IMR-90 (cell line): ENCODE measurements at regions not wholly inside any gene's neighbourhood (a gene's known extent, or its start where the extent isn't known, plus 50 kb on each side); places are given as distances from the start of the nearest gene placed in this dataset.
A peak's percentile ranks its signal among the peaks of the same experiment; 100 is the strongest.

Experiments
- ATAC-seq: fragments of 200-7000 bp; cut with Tn5 transposase; 2 replicates; pipeline ENCODE4 v1.9.1; 2020; ENCODE audit warnings: low read depth, mild to moderate bottlenecking, moderate library complexity
- BruUV-seq: library from RNA; stranded (reverse); fragments of 400-500 nt; replicated peaks from 2 replicates; lab custom pipeline; 2021; lab: Mats Ljungman, UMichigan
- CTCF ChIA-PET: fragments of 300-600 bp; formaldehyde crosslinking; extraction: SDS; loops from one replicate; lab custom pipeline; 2021; ENCODE audit warnings: antibody characterized with exemption; lab: Yijun Ruan, JAX
- POLR2A ChIA-PET: fragments of 300-600 bp; sonication (Branson Sonifier 250); formaldehyde crosslinking; loops from one replicate; lab custom pipeline; 2022; ENCODE audit warnings: antibody characterized with exemption; ENCODE audit not compliant: unreplicated experiment; lab: Charles Lee
- DNase-seq: peaks from one replicate; pipeline ENCODE4 v3.0.0; 2013
- H2AFZ ChIP-seq: replicated peaks from 2 replicates; pipeline ENCODE3; 2013; ENCODE audit warnings: low read length, mild to moderate bottlenecking; ENCODE audit not compliant: poor library complexity
- H2AK5ac ChIP-seq: 2 replicates; pipeline ENCODE4 v1.6.1; 2013; ENCODE audit warnings: low read depth, low read length, inconsistent platforms
- H2AK9ac ChIP-seq: replicated peaks from 2 replicates; pipeline ENCODE3; 2013; ENCODE audit warnings: mild to moderate bottlenecking, low read depth, low read length, moderate library complexity; ENCODE audit not compliant: poor library complexity
- H2BK120ac ChIP-seq: 2 replicates; pipeline ENCODE4 v1.6.1; 2013; ENCODE audit warnings: low read depth, low read length, inconsistent platforms
- H2BK15ac ChIP-seq: 3 replicates; pipeline ENCODE4 v1.6.1; 2013; ENCODE audit warnings: low read depth, low read length, inconsistent platforms
- H2BK20ac ChIP-seq: 2 replicates; pipeline ENCODE4 v1.6.1; 2013; ENCODE audit warnings: low read depth, mild to moderate bottlenecking, inconsistent platforms, low read length, moderate library complexity
- H2BK5ac ChIP-seq: 2 replicates; pipeline ENCODE4 v1.6.1; 2013; ENCODE audit warnings: mild to moderate bottlenecking, low read depth, low read length, inconsistent platforms; ENCODE audit not compliant: poor library complexity, severe bottlenecking
- H3K14ac ChIP-seq: replicated peaks from 2 replicates; pipeline ENCODE4 v1.6.1; 2013; ENCODE audit warnings: low read depth, low read length, inconsistent platforms
- H3K18ac ChIP-seq: 2 replicates; pipeline ENCODE4 v1.6.1; 2013; ENCODE audit warnings: low read depth, low read length, control low read depth
- H3K23ac ChIP-seq: 2 replicates; pipeline ENCODE4 v1.6.1; 2013; ENCODE audit warnings: low read depth, low read length, inconsistent platforms
- H3K27ac ChIP-seq: 2 replicates; pipeline ENCODE4 v1.5.1; 2013; ENCODE audit warnings: mild to moderate bottlenecking, control low read depth, low read length; ENCODE audit not compliant: insufficient read depth
- H3K27me3 ChIP-seq: 2 replicates; pipeline ENCODE4 v1.6.1; 2013; ENCODE audit warnings: low read length; ENCODE audit not compliant: control insufficient read depth, insufficient read depth
- H3K36me3 ChIP-seq: 2 replicates; pipeline ENCODE4 v1.6.1; 2013; ENCODE audit warnings: low read length, mixed read lengths; ENCODE audit not compliant: control insufficient read depth, insufficient read depth
- H3K4ac ChIP-seq: 2 replicates; pipeline ENCODE4 v1.6.1; 2013; ENCODE audit warnings: low read depth, low read length, inconsistent platforms
- H3K4me1 ChIP-seq: 2 replicates; pipeline ENCODE4 v1.6.1; 2013; ENCODE audit warnings: low read length, mixed read lengths; ENCODE audit not compliant: control insufficient read depth, insufficient read depth
- H3K4me2 ChIP-seq: 2 replicates; pipeline ENCODE4 v1.6.1; 2013; ENCODE audit warnings: low read depth, mild to moderate bottlenecking, control low read depth, low read length, moderate library complexity
- H3K4me3 ChIP-seq: 2 replicates; pipeline ENCODE4 v1.5.1; 2013; ENCODE audit warnings: low read depth, mild to moderate bottlenecking, control low read depth, low read length, moderate library complexity; ENCODE audit not compliant: insufficient read depth
- H3K56ac ChIP-seq: 2 replicates; pipeline ENCODE4 v1.6.1; 2013; ENCODE audit warnings: low read length, inconsistent platforms; ENCODE audit not compliant: insufficient read depth; ENCODE audit errors: extremely low read depth
- H3K79me1 ChIP-seq, 2 experiments: 2 replicates each; pipeline ENCODE4 v1.6.1; 2013; ENCODE audit warnings: low read length in 2 of 2, inconsistent platforms in 1 of 2, low read depth in 1 of 2
- H3K9ac ChIP-seq: 2 replicates; pipeline ENCODE4 v1.6.1; 2013; ENCODE audit warnings: low read depth, low read length, control low read depth
- H3K9me1 ChIP-seq: 2 replicates; pipeline ENCODE4 v1.6.1; 2013; ENCODE audit warnings: low read length, inconsistent platforms; ENCODE audit not compliant: insufficient read depth
- H3K9me3 ChIP-seq: 2 replicates; pipeline ENCODE4 v1.6.1; 2013; ENCODE audit warnings: low read length; ENCODE audit not compliant: control insufficient read depth, insufficient read depth
- H4K20me1 ChIP-seq: 2 replicates; pipeline ENCODE4 v1.6.1; 2013; ENCODE audit warnings: low read length, inconsistent platforms; ENCODE audit not compliant: insufficient read depth
- H4K5ac ChIP-seq: 2 replicates; pipeline ENCODE4 v1.6.1; 2013; ENCODE audit warnings: mild to moderate bottlenecking, low read depth, low read length, control low read depth
- H4K8ac ChIP-seq, 2 experiments: 2 replicates each; pipeline ENCODE4 v1.6.1; 2013; ENCODE audit warnings: low read depth in 2 of 2, low read length in 2 of 2, control low read depth in 1 of 2, inconsistent platforms in 1 of 2
- H4K91ac ChIP-seq: 2 replicates; pipeline ENCODE4 v1.6.1; 2013; ENCODE audit warnings: low read depth, low read length, inconsistent platforms; ENCODE audit not compliant: insufficient read depth
- BHLHE40 ChIP-seq: fragments of 150-350 bp; IDR thresholded peaks from 2 replicates; pipeline ENCODE4 v1.6.1; 2016; ENCODE audit warnings: mild to moderate bottlenecking, low read depth, low read length
- CHD1 ChIP-seq: IDR thresholded peaks from 2 replicates; pipeline ENCODE4 v1.6.1; 2012; ENCODE audit warnings: low read depth, low read length, improper control_type of control experiment
- CTCF ChIP-seq: conservative IDR thresholded peaks from 2 replicates; pipeline ENCODE4 v1.5.1; 2012; ENCODE audit warnings: mild to moderate bottlenecking, low read depth, low read length, improper control_type of control experiment
- FOS ChIP-seq: fragments of 150-350 bp; IDR thresholded peaks from 2 replicates; pipeline ENCODE4 v1.6.1; 2016; ENCODE audit warnings: low read depth, low read length
- MAFK ChIP-seq: IDR thresholded peaks from 2 replicates; pipeline ENCODE4 v1.6.1; 2012; ENCODE audit warnings: low read depth, low read length, improper control_type of control experiment
- MAZ ChIP-seq: IDR thresholded peaks from 2 replicates; pipeline ENCODE4 v1.6.1; 2012; ENCODE audit warnings: low read depth, mild to moderate bottlenecking, low read length, improper control_type of control experiment, moderate library complexity, borderline replicate concordance
- MXI1 ChIP-seq: IDR thresholded peaks from 2 replicates; pipeline ENCODE4 v1.6.1; 2012; ENCODE audit warnings: low read depth, mild to moderate bottlenecking, low read length, moderate library complexity, borderline replicate concordance
- NFE2L2 ChIP-seq: fragments of 150-350 bp; IDR thresholded peaks from 2 replicates; pipeline ENCODE4 v1.6.1; 2016; ENCODE audit warnings: low read depth, mild to moderate bottlenecking, low read length
- RAD21 ChIP-seq: IDR thresholded peaks from 2 replicates; pipeline ENCODE4 v1.6.1; 2012; ENCODE audit warnings: low read length, improper control_type of control experiment
- RCOR1 ChIP-seq: IDR thresholded peaks from 2 replicates; pipeline ENCODE4 v1.6.1; 2012; ENCODE audit warnings: mild to moderate bottlenecking, low read length, improper control_type of control experiment; ENCODE audit not compliant: insufficient replicate concordance
- RFX5 ChIP-seq: IDR thresholded peaks from 2 replicates; pipeline ENCODE4 v1.8.0; 2012; ENCODE audit warnings: low read depth, mild to moderate bottlenecking, low read length, moderate library complexity
- SMC3 ChIP-seq: fragments of 150-350 bp; IDR thresholded peaks from 2 replicates; pipeline ENCODE4 v1.6.1; 2016; ENCODE audit warnings: low read depth, mild to moderate bottlenecking, antibody characterized with exemption, low read length, moderate library complexity
- WGBS, 2 experiments: methylation state at CpG; one replicate each; pipeline versions ENCODE4 v1.1.5 to v1.1.7; 2013; ENCODE audit warnings: missing lambda C conversion rate in 2 of 2; ENCODE audit not compliant: insufficient read length in 1 of 2; ENCODE audit errors: extremely low coverage in 2 of 2; 5-methylcytosine and 5-hydroxymethylcytosine counted together
- dilution Hi-C: fragments of 300-500 bp; cut with HindIII; formaldehyde crosslinking; loops from one replicate; pipeline ENCODE4 v1.14.3; 2018; ENCODE audit warnings: low sequenced_read_pairs; ENCODE audit not compliant: unreplicated experiment
- in situ Hi-C: fragments of 300-500 bp; cut with MboI; formaldehyde crosslinking; loops from 3 replicates; pipeline ENCODE4 v1.14.3; 2019; ENCODE audit warnings: low sequenced_read_pairs, inconsistent platforms, mixed read lengths
- intact Hi-C: fragments of 100-400 bp; cut with micrococcal nuclease; formaldehyde crosslinking; loops from 2 replicates; pipeline ENCODE4 v1.10.0; 2022

GRCh38 chr18:70416496-70416895 lies 127.7 kb downstream of the SOCS6 start:
- H2BK15ac ChIP-seq: no peak overlapping the region
- no peak for DNase-seq
- no peak overlapping the region for H3K4me3 ChIP-seq
- H4K91ac ChIP-seq: no peak overlapping the region
- H2AK5ac ChIP-seq: peak overlapping the region; percentile 35; the same call in 1 of the 2 replicates
- H3K27ac ChIP-seq: no peak overlapping the region
- intact Hi-C loops: no loop called here
- H4K8ac ChIP-seq: no peak overlapping the region
- H3K79me1 ChIP-seq: no peaks in the 10 kb centered on the region; a peak in 1 of 4 replicates
- no peaks in the 10 kb centered on the region for H3K36me3 ChIP-seq
- TF ChIP-seq MXI1 (no peak), SMC3 (no peak), CTCF (no peak), FOS (no peak), CHD1 (no peak), MAZ (no peak), RFX5 (no peak), RCOR1 (no peak), BHLHE40 (no peak), MAFK (no peak), RAD21 (no peak), NFE2L2 (no peak)
- 100% methylated on average over 2 of the region's 8 CpGs; no CpG with 5 or more reads in 1 of the 2 experiments for WGBS, 2 experiments
- H2BK120ac ChIP-seq: peak overlapping the region; percentile 14; the same call in 1 of the 2 replicates
- no peaks in the 10 kb centered on the region for H3K27me3 ChIP-seq
- ChIA-PET POLR2A (no interaction called here), CTCF (interaction anchor here (0.7 kb wide), 1 partner anchor 544 kb away, joined by 3 read pairs; no protein-coding TSS in a partner anchor)
- H3K9me3 ChIP-seq: no peaks in the 10 kb centered on the region
- no TSS peak for BruUV-seq
- peaks cover 12% of the 10 kb centered on the region; the same call in 1 of the 2 replicates for H3K9me1 ChIP-seq
- 0 out of 2 replicates have a peak overlapping the region, but pooled peaks have one; percentile 5 for H2BK20ac ChIP-seq
- H3K56ac ChIP-seq: no peak overlapping the region
- no peak overlapping the region for H2BK5ac ChIP-seq
- no peak overlapping the region for H3K14ac ChIP-seq
- H3K18ac ChIP-seq: no peak overlapping the region
- ATAC-seq: no peak
- dilution Hi-C loops: no loop called here
- H4K20me1 ChIP-seq: no peaks in the 10 kb centered on the region
- in situ Hi-C loops: no loop called here
- no peak overlapping the region for H3K9ac ChIP-seq
- H3K4me1 ChIP-seq: peaks cover 15% of the 10 kb centered on the region
- H2AFZ ChIP-seq: peak overlapping the region; percentile 34
- H3K4ac ChIP-seq: 0 out of 2 replicates have a peak overlapping the region, but pooled peaks have one; percentile 19
- H2AK9ac ChIP-seq: no peak overlapping the region
- H3K23ac ChIP-seq: no peak overlapping the region
- no peak overlapping the region for H4K5ac ChIP-seq
- no peak overlapping the region for H3K4me2 ChIP-seq
